T-helper 1 cell (primary cell): ENCODE measurements at regions not wholly inside any gene's neighbourhood (a gene's known extent, or its start where the extent isn't known, plus 50 kb on each side); places are given as distances from the start of the nearest gene placed in this dataset.
"Not testable (repeated sequence)": the region's sequence is repeated elsewhere in the genome, so short reads cannot be mapped to it uniquely, and the experiment has no call there.

Experiments
- DNase-seq, 5 donors: peaks; one replicate each; pipeline ENCODE4 v3.0.0-alpha.2; 2012 to 2020

GRCh38 chr10:124206616-124207015 lies 113.2 kb upstream of the CHST15 start:
- DNase-seq: no peak

GRCh38 chr10:124205432-124205831 lies 112.0 kb upstream of the CHST15 start:
- DNase-seq: no peak

GRCh38 chr10:124204726-124205125 lies 111.3 kb upstream of the CHST15 start:
- DNase-seq: no peak

- DNase-seq: no peak
These were observed 106.6 kb upstream of the CHST15 start for GRCh38 chr10:124200011-124200410.

- DNase-seq: no peak
These were observed 105.5 kb upstream of the CHST15 start for GRCh38 chr10:124198871-124199270.

- DNase-seq: no peak
These were observed 104.7 kb upstream of the CHST15 start for GRCh38 chr10:124198125-124198501.

- DNase-seq: no peak
These were observed 104.2 kb upstream of the CHST15 start for GRCh38 chr10:124197371-124198124.

- no peak for DNase-seq
These were observed 103.3 kb upstream of the CHST15 start for GRCh38 chr10:124196659-124197058.

- DNase-seq: no peak
These were observed 100.9 kb upstream of the CHST15 start for GRCh38 chr10:124194199-124194824.

GRCh38 chr10:124193309-124193696 lies 99.9 kb upstream of the CHST15 start:
- no peak for DNase-seq

GRCh38 chr10:124192664-124193308 lies 99.4 kb upstream of the CHST15 start:
- not testable (repeated sequence) for DNase-seq

GRCh38 chr10:124190476-124190875 lies 97.1 kb upstream of the CHST15 start:
- not testable (repeated sequence) for DNase-seq

- DNase-seq: no peak
These were observed 93.6 kb upstream of the CHST15 start for GRCh38 chr10:124186956-124187355.

GRCh38 chr10:124185084-124185483 lies 91.7 kb upstream of the CHST15 start:
- DNase-seq: no peak

- no peak for DNase-seq
These were observed 90.9 kb upstream of the CHST15 start for GRCh38 chr10:124184208-124184830.

GRCh38 chr10:124183617-124184016 lies 90.2 kb upstream of the CHST15 start:
- DNase-seq: no peak

- no peak for DNase-seq
These were observed 88.7 kb upstream of the CHST15 start for GRCh38 chr10:124182088-124182541.

GRCh38 chr10:124181656-124182055 lies 88.3 kb upstream of the CHST15 start:
- DNase-seq: no peak

GRCh38 chr10:124180947-124181549 lies 87.7 kb upstream of the CHST15 start:
- DNase-seq: no peak

GRCh38 chr10:124180044-124180745 lies 86.8 kb upstream of the CHST15 start:
- DNase-seq: no peak

- no peak for DNase-seq
These were observed 86.1 kb upstream of the CHST15 start for GRCh38 chr10:124179308-124180043.

- no peak for DNase-seq
These were observed 83.8 kb upstream of the CHST15 start for GRCh38 chr10:124177180-124177518.
